Activated naive CD8-positive, alpha-beta T cell treated with anti-CD3 and anti-CD28 coated beads, Interleukin-2, amount 50 U/mL, for 24 hours (primary cell): ENCODE measurements at regions not wholly inside any gene's neighbourhood (a gene's known extent, or its start where the extent isn't known, plus 50 kb on each side); places are given as distances from the start of the nearest gene placed in this dataset.
A peak's percentile ranks its signal among the peaks of the same experiment; 100 is the strongest.

ENCODE experiments used
- ATAC-seq: fragments of 150-1000 bp; cut with Tn5 transposase; one replicate; pipeline ENCODE4 v1.10.0; 2021
- DNase-seq: peaks from one replicate; pipeline ENCODE4 v3.0.0; 2021
- H3K27ac Mint-ChIP-seq: one replicate; pipeline ENCODE4 v1.8.0; 2021; ENCODE audit warnings: mild to moderate bottlenecking, mixed read lengths
- H3K27me3 Mint-ChIP-seq: one replicate; pipeline ENCODE4 v1.8.0; 2021; ENCODE audit warnings: mixed read lengths
- H3K36me3 Mint-ChIP-seq: one replicate; pipeline ENCODE4 v1.8.0; 2021; ENCODE audit warnings: low read depth, mixed read lengths
- H3K4me1 Mint-ChIP-seq: one replicate; pipeline ENCODE4 v1.8.0; 2021; ENCODE audit warnings: mixed read lengths
- H3K4me3 Mint-ChIP-seq: one replicate; pipeline ENCODE4 v1.8.0; 2021; ENCODE audit warnings: mild to moderate bottlenecking, moderate library complexity, mixed read lengths
- H3K9me3 Mint-ChIP-seq: one replicate; pipeline ENCODE4 v1.8.0; 2021; ENCODE audit warnings: mixed read lengths

DNA sequence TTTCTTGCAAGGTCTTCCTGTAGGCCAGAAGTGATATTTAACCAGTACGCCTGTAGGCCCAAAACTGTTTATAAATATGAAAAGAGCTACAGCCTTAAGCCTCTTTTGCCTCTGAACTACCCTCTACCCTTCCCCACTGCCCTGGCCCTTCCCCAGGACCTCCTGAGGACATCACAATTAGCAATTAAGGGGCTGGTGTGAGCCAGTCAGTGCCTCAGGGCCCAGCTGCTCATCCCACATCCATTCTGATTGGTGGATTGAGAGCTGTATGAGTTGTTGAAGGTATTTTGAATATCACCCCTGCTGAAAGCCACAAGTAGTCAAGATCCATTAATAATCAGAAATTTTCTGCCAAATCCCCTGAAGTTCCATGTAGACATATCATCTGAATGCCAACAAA is 126.3 kb upstream of the TACR1 start:
- ATAC-seq (no peak), DNase-seq (no peak)
- no peaks in the 10 kb centered on the region for H3K4me1 Mint-ChIP-seq
- peaks cover 3% of the 10 kb centered on the region for H3K36me3 Mint-ChIP-seq
- H3K27me3 Mint-ChIP-seq = no peaks in the 10 kb centered on the region
- H3K9me3 Mint-ChIP-seq = no peaks in the 10 kb centered on the region
- H3K27ac Mint-ChIP-seq = no peak overlapping the region
- no peak overlapping the region for H3K4me3 Mint-ChIP-seq

DNA sequence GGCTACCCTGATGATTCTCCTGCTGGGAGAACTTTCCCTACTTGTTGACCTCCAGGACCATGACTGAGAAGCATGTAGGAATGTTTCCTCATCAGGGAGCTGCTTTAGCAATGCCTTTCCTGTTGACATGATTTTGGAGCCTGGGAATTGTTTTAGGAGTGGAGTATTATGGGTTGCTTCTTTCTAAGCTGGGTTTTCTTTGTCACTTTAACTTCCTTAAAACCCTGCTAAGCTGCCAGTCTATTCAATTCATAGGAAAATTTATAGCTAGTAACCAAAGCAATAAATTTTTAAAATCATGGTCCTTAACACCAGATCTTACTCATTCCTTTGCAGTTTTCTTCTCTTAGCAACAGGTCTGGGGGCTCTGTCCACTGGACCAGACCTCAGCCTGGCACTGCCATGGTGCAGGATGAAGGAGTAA is 125.6 kb upstream of the TACR1 start:
- DNase-seq (no peak), ATAC-seq (no peak)
- Mint-ChIP-seq H3K27ac (no peak overlapping the region), H3K27me3 (no peaks in the 10 kb centered on the region), H3K9me3 (no peaks in the 10 kb centered on the region), H3K4me3 (no peak overlapping the region), H3K36me3 (peaks cover 3% of the 10 kb centered on the region), H3K4me1 (no peaks in the 10 kb centered on the region)

DNA sequence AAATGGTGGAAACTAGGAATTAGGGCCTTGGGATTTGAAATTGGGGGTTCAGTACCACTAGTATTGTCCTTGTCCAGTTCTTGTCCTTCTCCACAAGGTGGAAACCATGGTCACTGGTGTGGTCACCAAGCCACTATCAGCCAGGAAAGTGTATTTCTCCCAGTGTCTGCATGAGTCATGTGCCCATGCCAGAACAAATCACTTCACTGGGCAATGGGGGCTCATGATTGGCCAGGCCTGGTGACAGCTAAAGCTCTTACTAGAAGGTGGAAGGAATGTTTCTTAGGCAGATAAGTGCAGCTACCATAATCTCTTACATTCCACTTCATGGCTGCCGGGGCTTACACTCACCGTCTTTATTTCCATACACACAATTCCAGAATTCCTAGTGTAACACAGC is 124.8 kb upstream of the TACR1 start:
- ATAC-seq = no peak
- Mint-ChIP-seq H3K4me3 (no peak overlapping the region), H3K27ac (no peak overlapping the region), H3K36me3 (peaks cover 3% of the 10 kb centered on the region), H3K4me1 (no peaks in the 10 kb centered on the region), H3K27me3 (no peaks in the 10 kb centered on the region), H3K9me3 (no peaks in the 10 kb centered on the region)
- DNase-seq = no peak

DNA sequence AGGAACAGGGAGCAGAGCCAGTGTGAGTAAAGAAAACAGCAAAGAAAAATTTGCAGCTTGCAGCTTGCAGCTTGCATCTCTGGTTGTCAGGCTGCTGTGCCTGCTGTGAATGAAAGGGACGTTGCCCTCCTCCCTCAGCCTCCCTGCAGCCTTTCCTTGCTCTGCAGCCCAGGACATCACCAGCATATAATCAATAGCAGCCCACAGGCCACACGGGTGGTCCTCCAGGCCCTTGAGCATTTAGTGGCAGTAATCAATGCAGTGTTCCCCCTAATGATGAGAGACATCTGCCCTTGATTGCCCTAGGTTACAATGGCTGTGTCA is 122.2 kb upstream of the TACR1 start:
- Mint-ChIP-seq H3K4me3 (no peak overlapping the region), H3K9me3 (no peaks in the 10 kb centered on the region), H3K36me3 (no peaks in the 10 kb centered on the region), H3K4me1 (no peaks in the 10 kb centered on the region), H3K27ac (no peak overlapping the region), H3K27me3 (no peaks in the 10 kb centered on the region)
- DNase-seq (no peak), ATAC-seq (no peak)

DNA sequence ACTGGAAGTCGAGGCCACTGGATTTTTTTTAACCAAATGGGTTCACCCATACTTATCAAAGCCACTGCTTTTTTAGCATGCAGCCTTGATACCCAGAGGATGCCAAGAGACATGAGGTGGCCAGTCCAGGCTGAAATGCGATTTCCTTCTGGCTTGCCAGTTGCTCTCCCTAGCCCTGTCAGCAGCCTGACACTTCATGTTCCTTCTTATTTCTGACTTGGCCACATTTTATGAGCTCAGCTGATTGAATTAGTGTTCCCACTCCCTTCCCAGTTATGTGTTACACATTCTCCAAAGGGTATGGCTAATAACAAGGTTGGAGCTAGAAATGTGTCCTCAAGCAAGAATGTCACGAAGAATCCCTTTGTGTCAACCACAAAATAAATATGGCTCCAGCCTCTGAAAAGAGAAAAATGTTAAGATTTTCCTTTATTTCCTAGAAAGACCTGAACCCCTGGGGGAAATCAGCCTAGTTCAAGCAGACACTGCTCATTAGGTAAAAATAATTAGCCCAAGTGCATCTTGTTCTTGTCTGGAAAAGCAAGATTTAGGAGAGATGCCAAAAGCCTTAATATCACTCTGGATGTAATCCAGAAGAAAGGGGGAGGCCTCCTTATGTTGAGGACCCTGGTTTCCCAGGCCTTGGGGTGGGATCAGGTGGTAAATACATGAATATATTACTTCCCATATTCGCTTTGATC is 121.7 kb upstream of the TACR1 start:
- Mint-ChIP-seq H3K27ac (no peak overlapping the region), H3K36me3 (no peaks in the 10 kb centered on the region), H3K4me1 (no peaks in the 10 kb centered on the region), H3K27me3 (no peaks in the 10 kb centered on the region), H3K9me3 (no peaks in the 10 kb centered on the region), H3K4me3 (no peak overlapping the region)
- DNase-seq (no peak), ATAC-seq (no peak)

DNA sequence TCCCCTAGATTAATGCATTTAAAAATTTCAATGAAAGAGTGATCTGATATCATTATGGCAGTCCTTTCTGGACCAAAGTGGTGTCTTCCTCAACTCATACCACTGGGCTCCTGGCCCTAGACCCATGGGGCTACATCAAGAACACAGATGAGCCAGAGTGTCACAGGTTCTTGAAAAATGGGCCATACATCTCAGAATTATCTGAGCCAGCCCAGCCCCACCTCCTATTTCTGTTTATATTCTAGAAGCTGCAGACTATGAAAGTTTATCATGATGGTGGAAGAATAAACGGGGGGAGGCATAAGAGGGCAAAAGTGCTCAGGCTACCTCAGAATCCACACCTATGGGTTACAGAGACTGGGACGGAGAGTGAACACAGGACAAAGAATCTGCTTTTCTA is 120.6 kb upstream of the TACR1 start:
- H3K4me1 Mint-ChIP-seq = no peaks in the 10 kb centered on the region
- H3K36me3 Mint-ChIP-seq = peaks cover 2% of the 10 kb centered on the region
- no peak overlapping the region for H3K27ac Mint-ChIP-seq
- H3K9me3 Mint-ChIP-seq = no peaks in the 10 kb centered on the region
- DNase-seq (no peak), ATAC-seq (no peak)
- no peak overlapping the region for H3K4me3 Mint-ChIP-seq
- no peaks in the 10 kb centered on the region for H3K27me3 Mint-ChIP-seq

DNA sequence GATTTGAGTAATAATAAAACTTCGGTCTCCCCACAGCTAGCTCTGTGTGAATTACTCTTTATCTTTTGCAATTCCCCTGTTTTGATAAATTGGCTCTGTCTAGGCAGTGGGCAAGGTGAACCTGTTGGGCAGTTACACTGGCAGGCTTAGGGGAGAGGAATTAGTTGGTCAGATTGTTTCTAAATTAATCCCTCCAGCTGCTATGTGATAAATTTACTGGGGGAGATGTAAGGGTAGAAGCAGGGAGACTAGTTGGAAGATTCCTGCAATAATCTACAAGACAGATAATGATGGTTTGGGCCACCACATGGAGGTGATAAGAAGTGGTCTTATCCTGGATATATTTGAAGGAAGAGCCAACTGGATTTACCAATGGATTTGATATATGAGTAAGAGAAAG is 118.5 kb upstream of the TACR1 start:
- Mint-ChIP-seq H3K36me3 (peaks cover 2% of the 10 kb centered on the region), H3K4me3 (no peak overlapping the region), H3K9me3 (no peaks in the 10 kb centered on the region), H3K4me1 (no peaks in the 10 kb centered on the region), H3K27me3 (no peaks in the 10 kb centered on the region), H3K27ac (no peak overlapping the region)
- DNase-seq (no peak), ATAC-seq (no peak)

DNA sequence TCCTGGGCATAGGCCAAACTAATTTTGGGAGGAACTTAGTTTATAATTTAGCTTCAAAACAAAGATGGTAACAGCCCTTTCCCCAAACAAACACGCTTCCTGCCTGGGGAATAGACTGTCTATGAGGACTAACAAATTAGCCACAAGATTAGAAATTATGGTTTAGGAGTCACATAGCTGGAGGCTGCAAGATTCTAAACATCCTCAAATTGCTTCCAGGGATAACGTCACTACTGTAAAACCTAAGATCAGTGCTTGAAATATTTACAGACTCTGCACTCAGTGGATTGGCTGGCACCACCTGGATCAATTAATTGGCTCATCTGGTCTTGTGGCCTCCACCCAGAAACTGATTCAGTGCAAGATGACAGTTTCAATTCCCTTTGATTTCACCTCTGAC is 118.0 kb upstream of the TACR1 start:
- Mint-ChIP-seq H3K27me3 (no peaks in the 10 kb centered on the region), H3K9me3 (no peaks in the 10 kb centered on the region), H3K4me1 (no peaks in the 10 kb centered on the region), H3K27ac (no peak overlapping the region), H3K36me3 (peaks cover 2% of the 10 kb centered on the region), H3K4me3 (no peak overlapping the region)
- ATAC-seq (no peak), DNase-seq (no peak)

DNA sequence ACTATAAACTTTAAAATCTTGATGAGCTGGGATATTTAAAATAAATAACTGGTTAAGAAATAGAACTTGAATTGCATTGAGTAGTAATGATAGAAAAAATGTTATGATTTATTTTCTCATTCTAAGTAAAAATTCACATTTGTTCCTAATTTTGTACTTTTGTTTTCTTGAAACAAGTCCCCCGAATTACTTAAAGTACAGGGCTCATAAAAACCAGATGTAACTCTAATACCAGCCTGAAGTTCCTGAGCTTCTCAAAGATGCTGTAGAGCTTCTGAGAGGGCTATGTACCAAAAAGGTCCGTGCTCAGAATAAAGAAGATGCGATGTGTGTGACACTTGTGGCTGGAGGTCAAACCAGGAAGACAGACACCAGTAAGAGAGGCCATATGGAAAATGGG is 116.1 kb upstream of the TACR1 start:
- H3K27ac Mint-ChIP-seq = no peak overlapping the region
- H3K4me1 Mint-ChIP-seq = no peaks in the 10 kb centered on the region
- no peaks in the 10 kb centered on the region for H3K27me3 Mint-ChIP-seq
- H3K4me3 Mint-ChIP-seq = no peak overlapping the region
- no peak for DNase-seq
- no peak for ATAC-seq
- peaks cover 3% of the 10 kb centered on the region for H3K36me3 Mint-ChIP-seq
- H3K9me3 Mint-ChIP-seq = no peaks in the 10 kb centered on the region

DNA sequence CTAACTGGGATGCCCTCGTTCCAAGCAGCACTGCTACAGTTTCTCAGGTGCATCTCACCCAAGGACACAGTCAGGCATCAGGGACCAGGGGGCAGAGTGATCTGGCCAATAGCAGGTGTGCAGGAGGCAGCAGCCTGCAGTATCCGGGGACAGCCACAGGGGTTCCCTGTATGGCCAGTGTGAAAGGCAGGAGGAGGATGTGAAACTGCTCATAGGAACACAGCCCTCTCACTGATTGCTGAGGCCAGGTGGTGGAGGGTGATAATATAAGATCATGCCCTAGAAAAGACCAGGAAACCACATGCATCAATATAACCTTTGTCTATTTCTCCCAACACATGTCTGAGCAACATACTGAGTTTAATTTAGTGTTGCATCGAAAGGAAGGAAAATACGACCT is 112.7 kb upstream of the TACR1 start:
- no peaks in the 10 kb centered on the region for H3K4me1 Mint-ChIP-seq
- DNase-seq = peak; percentile 3
- H3K9me3 Mint-ChIP-seq = peaks cover 4% of the 10 kb centered on the region
- H3K36me3 Mint-ChIP-seq = peaks cover 8% of the 10 kb centered on the region
- H3K4me3 Mint-ChIP-seq = no peak overlapping the region
- H3K27me3 Mint-ChIP-seq = no peaks in the 10 kb centered on the region
- no peak overlapping the region for H3K27ac Mint-ChIP-seq
- peak; percentile 66 for ATAC-seq

DNA sequence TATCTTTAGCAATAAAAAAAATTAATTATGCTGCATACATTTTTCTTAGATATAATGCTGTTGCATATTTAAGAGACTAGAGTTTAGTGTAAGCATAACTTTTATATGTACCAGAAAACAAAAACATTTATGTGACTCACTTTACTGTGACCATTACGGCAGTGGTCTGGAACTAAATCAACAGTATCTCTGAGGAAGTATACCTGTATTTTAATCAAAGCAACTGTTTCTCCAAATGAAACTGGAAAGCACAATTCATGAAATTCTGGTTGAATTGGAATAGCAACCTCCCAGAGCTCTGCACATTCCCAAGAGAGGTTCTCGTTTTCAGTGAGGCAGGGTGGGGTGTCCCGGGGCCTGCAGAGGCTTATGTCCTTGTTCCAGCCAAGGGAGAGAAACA is 112.2 kb upstream of the TACR1 start:
- Mint-ChIP-seq H3K4me1 (no peaks in the 10 kb centered on the region), H3K36me3 (peaks cover 8% of the 10 kb centered on the region), H3K9me3 (peaks cover 4% of the 10 kb centered on the region), H3K4me3 (no peak overlapping the region), H3K27me3 (no peaks in the 10 kb centered on the region), H3K27ac (no peak overlapping the region)
- ATAC-seq (no peak), DNase-seq (no peak)

DNA sequence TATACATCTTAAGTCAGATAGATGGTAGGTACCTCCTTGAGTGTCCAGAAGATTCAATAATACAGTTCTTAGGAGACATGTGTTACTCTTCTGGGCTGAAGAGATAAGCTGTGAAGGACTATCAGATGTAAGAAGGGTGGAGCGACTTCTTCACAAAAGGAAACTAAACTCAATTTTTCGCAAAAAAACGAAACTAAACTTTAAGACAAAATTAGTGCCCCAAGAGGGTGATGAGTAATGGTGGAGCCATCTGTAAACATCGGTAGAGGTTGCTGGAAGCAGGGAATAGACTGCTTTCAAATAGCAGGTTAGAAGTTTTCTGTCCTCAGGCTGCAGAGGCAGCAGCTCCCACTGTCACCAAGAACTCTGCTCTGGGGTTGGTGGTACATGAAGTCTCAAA is 111.6 kb upstream of the TACR1 start:
- no peak overlapping the region for H3K4me3 Mint-ChIP-seq
- H3K36me3 Mint-ChIP-seq = peaks cover 8% of the 10 kb centered on the region
- H3K27me3 Mint-ChIP-seq = no peaks in the 10 kb centered on the region
- no peak overlapping the region for H3K27ac Mint-ChIP-seq
- H3K4me1 Mint-ChIP-seq = no peaks in the 10 kb centered on the region
- peaks cover 8% of the 10 kb centered on the region for H3K9me3 Mint-ChIP-seq
- ATAC-seq (no peak), DNase-seq (no peak)

DNA sequence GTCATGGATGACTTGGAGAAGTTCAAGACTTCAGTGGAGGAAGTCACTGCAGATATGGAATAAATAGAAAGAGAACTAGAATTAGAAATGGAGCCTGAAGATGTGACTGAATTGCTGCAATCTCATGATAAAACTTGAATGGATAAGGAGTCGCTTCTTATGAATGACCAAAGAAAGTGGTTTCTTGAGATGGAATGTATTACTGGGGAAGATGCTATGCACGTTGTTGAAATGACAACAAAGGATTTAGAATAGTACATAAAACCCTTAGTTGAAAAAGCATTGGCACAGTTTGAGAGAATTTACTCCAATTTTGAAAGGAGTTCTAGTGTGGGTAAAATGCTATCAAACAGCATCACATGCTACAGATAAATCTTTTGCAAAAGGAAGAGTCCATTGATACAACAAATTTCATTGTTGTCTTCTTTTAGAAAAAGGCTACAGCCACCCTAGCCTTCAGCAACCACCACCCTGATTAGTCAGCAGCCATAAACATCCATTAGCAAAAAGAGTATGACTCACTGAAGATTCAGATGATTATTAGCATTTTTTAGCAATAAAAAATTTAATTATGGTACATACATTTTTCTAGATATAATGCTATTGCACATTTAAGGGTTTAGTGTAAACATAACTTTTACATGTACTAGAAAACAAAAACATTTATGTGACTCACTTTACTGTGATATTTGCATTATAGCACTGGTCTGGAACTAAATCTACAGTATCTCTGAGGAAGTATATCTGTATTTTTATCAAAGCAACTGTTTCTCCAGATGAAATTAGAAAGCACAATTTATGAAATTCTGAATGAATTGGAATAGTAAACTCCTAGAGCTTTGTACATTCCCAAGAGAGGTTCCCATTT is 110.5 kb upstream of the TACR1 start:
- no peak for DNase-seq
- peaks cover 8% of the 10 kb centered on the region for H3K9me3 Mint-ChIP-seq
- no peaks in the 10 kb centered on the region for H3K4me1 Mint-ChIP-seq

DNA sequence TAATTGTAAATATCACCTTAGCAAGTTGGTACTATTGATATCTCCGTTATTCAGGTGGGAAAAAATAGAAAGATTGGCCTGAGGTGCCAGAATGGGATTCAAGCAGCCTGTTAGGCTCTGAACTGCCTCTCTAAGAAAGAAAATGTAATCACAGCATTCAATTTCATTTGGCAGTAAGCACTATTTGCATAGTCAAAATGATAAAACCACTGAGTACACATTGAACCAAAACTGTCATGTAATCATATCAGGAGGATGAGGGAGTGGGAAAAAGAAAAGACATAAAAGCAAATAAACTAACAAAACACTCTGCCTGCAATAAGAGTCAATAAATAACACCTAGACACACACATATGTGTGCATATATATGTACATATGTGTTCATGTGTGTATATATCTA is 103.9 kb upstream of the TACR1 start:
- Mint-ChIP-seq H3K27me3 (no peaks in the 10 kb centered on the region), H3K4me1 (no peaks in the 10 kb centered on the region), H3K36me3 (peaks cover 14% of the 10 kb centered on the region), H3K4me3 (no peak overlapping the region), H3K9me3 (peaks cover 20% of the 10 kb centered on the region), H3K27ac (no peak overlapping the region)
- no peak for DNase-seq
- no peak for ATAC-seq

More for the DNA sequence above, 110.5 kb upstream of the TACR1 start:
- H3K36me3 Mint-ChIP-seq = peaks cover 6% of the 10 kb centered on the region
- no peak overlapping the region for H3K4me3 Mint-ChIP-seq
- ATAC-seq = no peak
- no peak overlapping the region for H3K27ac Mint-ChIP-seq
- no peaks in the 10 kb centered on the region for H3K27me3 Mint-ChIP-seq

DNA sequence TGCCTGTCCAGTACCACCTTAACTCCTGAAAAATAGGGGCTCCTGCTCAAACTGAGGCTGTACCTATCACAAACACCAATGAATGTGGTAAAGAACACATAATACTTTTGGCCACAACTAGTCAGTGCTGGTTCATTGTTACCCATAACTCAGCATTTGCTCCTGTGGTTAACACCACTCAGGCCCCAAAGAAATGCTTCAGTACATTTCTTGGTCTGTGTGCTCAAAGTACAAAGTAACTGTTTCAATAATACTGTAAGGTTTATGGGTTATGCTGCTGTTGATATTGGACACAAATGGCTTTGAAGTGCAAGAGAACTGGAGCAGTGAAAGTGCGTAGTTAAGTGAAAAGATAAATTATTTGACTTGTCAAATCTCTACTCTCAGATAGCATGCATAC is 95.0 kb upstream of the TACR1 start:
- Mint-ChIP-seq H3K27me3 (no peaks in the 10 kb centered on the region), H3K9me3 (no peaks in the 10 kb centered on the region)

More for the DNA sequence above, 95.0 kb upstream of the TACR1 start:
- no peak for DNase-seq
- Mint-ChIP-seq H3K4me3 (no peak overlapping the region), H3K36me3 (peaks cover 2% of the 10 kb centered on the region), H3K4me1 (no peaks in the 10 kb centered on the region), H3K27ac (no peak overlapping the region)
- no peak for ATAC-seq
